ENCODE measurements at regions not wholly inside any gene's neighbourhood (a gene's known extent, or its start where the extent isn't known, plus 50 kb on each side); places are given as distances from the start of the nearest gene placed in this dataset.

- H3K27ac ChIP-seq: no peak overlapping the region
- H3K9me3 ChIP-seq: no peaks in the 10 kb centered on the region
- H3K27me3 ChIP-seq (replicated peaks; ENCODE audit: insufficient read depth): no peaks in the 10 kb centered on the region
- H3K4me1 ChIP-seq (replicated peaks): no peaks in the 10 kb centered on the region
- H3K36me3 ChIP-seq: no peaks in the 10 kb centered on the region
- TF ChIP-seq POLR2A (IDR thresholded peaks at IDR 0.05) (no peak), POLR2AphosphoS5 (IDR thresholded peaks at IDR 0.05) (no peak)
- TF ChIP-seq, protein P1, sequence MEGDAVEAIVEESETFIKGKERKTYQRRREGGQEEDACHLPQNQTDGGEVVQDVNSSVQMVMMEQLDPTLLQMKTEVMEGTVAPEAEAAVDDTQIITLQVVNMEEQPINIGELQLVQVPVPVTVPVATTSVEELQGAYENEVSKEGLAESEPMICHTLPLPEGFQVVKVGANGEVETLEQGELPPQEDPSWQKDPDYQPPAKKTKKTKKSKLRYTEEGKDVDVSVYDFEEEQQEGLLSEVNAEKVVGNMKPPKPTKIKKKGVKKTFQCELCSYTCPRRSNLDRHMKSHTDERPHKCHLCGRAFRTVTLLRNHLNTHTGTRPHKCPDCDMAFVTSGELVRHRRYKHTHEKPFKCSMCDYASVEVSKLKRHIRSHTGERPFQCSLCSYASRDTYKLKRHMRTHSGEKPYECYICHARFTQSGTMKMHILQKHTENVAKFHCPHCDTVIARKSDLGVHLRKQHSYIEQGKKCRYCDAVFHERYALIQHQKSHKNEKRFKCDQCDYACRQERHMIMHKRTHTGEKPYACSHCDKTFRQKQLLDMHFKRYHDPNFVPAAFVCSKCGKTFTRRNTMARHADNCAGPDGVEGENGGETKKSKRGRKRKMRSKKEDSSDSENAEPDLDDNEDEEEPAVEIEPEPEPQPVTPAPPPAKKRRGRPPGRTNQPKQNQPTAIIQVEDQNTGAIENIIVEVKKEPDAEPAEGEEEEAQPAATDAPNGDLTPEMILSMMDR (IDR thresholded peaks at IDR 0.05): no peak
- intact Hi-C loops (cut with DNase I): no loop called here
- no peak for DNase-seq (ENCODE audit: low spot score)
- no peak overlapping the region for H3K4me3 ChIP-seq
Observed at GRCh38 chr6:153591159-153591558, 447.9 kb upstream of the OPRM1 start.

GRCh38 chr6:153590411-153590810, 448.6 kb upstream of the OPRM1 start:
- Histone ChIP-seq H3K4me3 (no peak overlapping the region), H3K27me3 (replicated peaks; ENCODE audit: insufficient read depth) (no peaks in the 10 kb centered on the region), H3K27ac (no peak overlapping the region), H3K9me3 (no peaks in the 10 kb centered on the region), H3K36me3 (no peaks in the 10 kb centered on the region), H3K4me1 (replicated peaks) (no peaks in the 10 kb centered on the region)
- DNase-seq (ENCODE audit: low spot score): no peak
- intact Hi-C loops (cut with DNase I): no loop called here
- TF ChIP-seq POLR2A (IDR thresholded peaks at IDR 0.05) (no peak), POLR2AphosphoS5 (IDR thresholded peaks at IDR 0.05) (no peak)
- TF ChIP-seq, protein P1 (IDR thresholded peaks at IDR 0.05): no peak

DNA sequence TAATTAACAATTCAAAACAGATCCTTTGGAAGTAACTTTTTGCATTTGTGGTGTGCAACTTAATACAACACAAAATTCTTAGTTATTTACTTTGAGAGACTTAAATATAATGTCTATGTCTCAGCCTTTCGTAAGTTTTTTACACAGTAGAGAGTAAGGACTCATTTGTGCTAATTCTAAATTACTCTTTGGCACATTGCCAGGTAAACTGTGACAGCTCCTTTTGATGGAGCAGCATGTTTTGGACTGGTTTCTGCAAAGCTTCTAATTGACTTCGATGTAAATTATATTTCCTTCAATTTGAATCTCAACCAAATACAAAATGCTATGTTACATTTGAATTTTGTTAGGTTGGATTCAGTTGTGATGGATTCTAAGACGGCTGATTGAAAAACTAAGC, 450.7 kb upstream of the OPRM1 start:
- TF ChIP-seq, protein P1 (IDR thresholded peaks at IDR 0.05): no peak
- intact Hi-C loops (cut with DNase I): no loop called here
- Histone ChIP-seq H3K36me3 (no peaks in the 10 kb centered on the region), H3K27ac (no peak overlapping the region), H3K9me3 (no peaks in the 10 kb centered on the region), H3K4me1 (replicated peaks) (no peaks in the 10 kb centered on the region), H3K27me3 (replicated peaks; ENCODE audit: insufficient read depth) (no peaks in the 10 kb centered on the region), H3K4me3 (no peak overlapping the region)
- 83% methylated on average over 3 of the region's 3 CpGs for WGBS
- no peak for DNase-seq (ENCODE audit: low spot score)

DNA sequence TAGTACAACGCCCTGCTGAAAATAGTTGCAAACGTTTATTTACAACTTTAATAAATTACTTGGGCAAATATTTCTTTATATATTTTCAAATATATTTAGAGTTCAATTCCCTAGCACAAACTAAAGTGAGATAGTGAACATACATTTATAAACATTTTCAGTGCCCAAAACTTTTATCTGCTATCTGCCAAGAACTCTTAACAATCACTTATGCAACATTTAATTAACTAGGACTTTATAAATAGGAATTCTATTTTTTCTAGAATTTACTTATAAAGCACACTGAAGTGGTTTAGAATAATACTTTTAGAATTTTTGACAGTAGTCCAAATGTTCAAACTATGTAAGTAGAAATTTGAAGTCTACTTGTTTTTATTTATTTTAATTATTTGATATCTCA, 452.6 kb upstream of the RGS17 start:
- no peak overlapping the region for H3K4me3 ChIP-seq
- TF ChIP-seq POLR2AphosphoS5 (IDR thresholded peaks at IDR 0.05): no peak
- TF ChIP-seq, protein P1 (IDR thresholded peaks at IDR 0.05): no peak
- TF ChIP-seq POLR2A (IDR thresholded peaks at IDR 0.05): no peak
- no peaks in the 10 kb centered on the region for H3K27me3 ChIP-seq (replicated peaks; ENCODE audit: insufficient read depth)
- no peak overlapping the region for H3K27ac ChIP-seq
- intact Hi-C loops (cut with DNase I): no loop called here
- no peaks in the 10 kb centered on the region for H3K36me3 ChIP-seq
- 80% methylated on average over 2 of the region's 2 CpGs for WGBS
- DNase-seq (ENCODE audit: low spot score): no peak
- no peaks in the 10 kb centered on the region for H3K4me1 ChIP-seq (replicated peaks)
- no peaks in the 10 kb centered on the region for H3K9me3 ChIP-seq

GRCh38 chr6:153580776-153581175, 449.7 kb upstream of the RGS17 start:
- 72% methylated on average over 2 of the region's 2 CpGs for WGBS

More at GRCh38 chr6:153580776-153581175, 449.7 kb upstream of the RGS17 start:
- Histone ChIP-seq H3K4me1 (replicated peaks) (no peaks in the 10 kb centered on the region), H3K36me3 (no peaks in the 10 kb centered on the region), H3K27ac (no peak overlapping the region), H3K9me3 (no peaks in the 10 kb centered on the region), H3K27me3 (replicated peaks; ENCODE audit: insufficient read depth) (no peaks in the 10 kb centered on the region), H3K4me3 (no peak overlapping the region)
- no peak for TF ChIP-seq POLR2AphosphoS5 (IDR thresholded peaks at IDR 0.05)
- TF ChIP-seq, protein P1 (IDR thresholded peaks at IDR 0.05): no peak
- TF ChIP-seq POLR2A (IDR thresholded peaks at IDR 0.05): no peak
- intact Hi-C loops (cut with DNase I): no loop called here
- DNase-seq (ENCODE audit: low spot score): no peak

All from prostate gland (tissue), 2 donors.